ENCODE measurements at regions not wholly inside any gene's neighbourhood (a gene's known extent, or its start where the extent isn't known, plus 50 kb on each side); places are given as distances from the start of the nearest gene placed in this dataset.

GRCh38 chr9:86764221-86764624 is 183.1 kb downstream of the GAS1 start:
- no peak for DNase-seq (ENCODE audit: low read depth)

- no peak for DNase-seq (ENCODE audit: low read depth)
These were observed 183.5 kb downstream of the GAS1 start for GRCh38 chr9:86763791-86764190.

- DNase-seq (ENCODE audit: low read depth), result no peak
These were observed 190.0 kb downstream of the GAS1 start for GRCh38 chr9:86757382-86757720.

GRCh38 chr9:86756576-86757381 is 190.5 kb downstream of the GAS1 start:
- DNase-seq (ENCODE audit: low read depth), result no peak

- DNase-seq (ENCODE audit: low read depth), result no peak
These were observed 191.8 kb downstream of the GAS1 start for GRCh38 chr9:86755561-86755941.

GRCh38 chr9:86754581-86755560 is 192.4 kb downstream of the GAS1 start:
- DNase-seq (ENCODE audit: low read depth), result no peak

- no peak for DNase-seq (ENCODE audit: low read depth)
These were observed 193.5 kb downstream of the GAS1 start for GRCh38 chr9:86753836-86754235.

GRCh38 chr9:86752733-86753132 is 194.6 kb downstream of the GAS1 start:
- DNase-seq (ENCODE audit: low read depth), result no peak

- no peak for DNase-seq (ENCODE audit: low read depth)
These were observed 195.3 kb downstream of the GAS1 start for GRCh38 chr9:86751956-86752355.

- DNase-seq (ENCODE audit: low read depth), result no peak
These were observed 196.1 kb downstream of the GAS1 start for GRCh38 chr9:86751207-86751606.

GRCh38 chr9:86749894-86750255 is 197.4 kb downstream of the GAS1 start:
- DNase-seq (ENCODE audit: low read depth), result peak; percentile 55

GRCh38 chr9:86749161-86749893 is 198.0 kb downstream of the GAS1 start:
- DNase-seq (ENCODE audit: low read depth), result no peak

- DNase-seq (ENCODE audit: low read depth), result no peak
These were observed 199.6 kb downstream of the GAS1 start for GRCh38 chr9:86747711-86748110.

GRCh38 chr9:86741311-86742208 is 205.7 kb downstream of the GAS1 start:
- no peak for DNase-seq (ENCODE audit: low read depth)

GRCh38 chr9:86735772-86736458 is 211.4 kb downstream of the GAS1 start:
- DNase-seq (ENCODE audit: low read depth), result no peak

GRCh38 chr9:86734771-86735170 is 212.5 kb downstream of the GAS1 start:
- peak; percentile 79 for DNase-seq (ENCODE audit: low read depth)

GRCh38 chr9:86733929-86734328 is 213.4 kb downstream of the GAS1 start:
- DNase-seq (ENCODE audit: low read depth), result no peak

- DNase-seq (ENCODE audit: low read depth), result peak; percentile 95
These were observed 214.7 kb downstream of the GAS1 start for GRCh38 chr9:86732514-86733171.

- no peak for DNase-seq (ENCODE audit: low read depth)
These were observed 215.7 kb downstream of the GAS1 start for GRCh38 chr9:86731511-86732063.

Measured in stromal cell of bone marrow (primary cell).